HFFc6 (cell line): ENCODE measurements at regions not wholly inside any gene's neighbourhood (a gene's known extent, or its start where the extent isn't known, plus 50 kb on each side); places are given as distances from the start of the nearest gene placed in this dataset.

Experiments
- DNase-seq: peaks from one replicate; pipeline ENCODE4 v3.0.0-alpha.2; 2018
- H3K27ac Mint-ChIP-seq: 2 replicates; pipeline ENCODE4 v1.8.0; 2020; ENCODE audit warnings: mild to moderate bottlenecking, mixed read lengths
- H3K27me3 Mint-ChIP-seq: 2 replicates; pipeline ENCODE4 v1.8.0; 2021; ENCODE audit warnings: mild to moderate bottlenecking, moderate library complexity, mixed read lengths; ENCODE audit not compliant: insufficient read depth
- H3K36me3 Mint-ChIP-seq: 2 replicates; pipeline ENCODE4 v1.8.0; 2021; ENCODE audit warnings: low read depth, mixed read lengths
- H3K4me1 Mint-ChIP-seq: 2 replicates; pipeline ENCODE4 v1.8.0; 2020; ENCODE audit warnings: low read depth, mixed read lengths
- H3K4me3 Mint-ChIP-seq: 2 replicates; pipeline ENCODE4 v1.8.0; 2020; ENCODE audit warnings: mild to moderate bottlenecking, moderate library complexity, mixed read lengths
- H3K9me3 Mint-ChIP-seq: 2 replicates; pipeline ENCODE4 v1.8.0; 2020; ENCODE audit warnings: mild to moderate bottlenecking, mixed read lengths
- CTCF ChIP-seq: fragments of 200-600 bp; sonication (generic); IDR thresholded peaks from 2 replicates; pipeline ENCODE4 v1.5.0; 2021; ENCODE audit warnings: antibody characterized with exemption, mild to moderate bottlenecking

DNA sequence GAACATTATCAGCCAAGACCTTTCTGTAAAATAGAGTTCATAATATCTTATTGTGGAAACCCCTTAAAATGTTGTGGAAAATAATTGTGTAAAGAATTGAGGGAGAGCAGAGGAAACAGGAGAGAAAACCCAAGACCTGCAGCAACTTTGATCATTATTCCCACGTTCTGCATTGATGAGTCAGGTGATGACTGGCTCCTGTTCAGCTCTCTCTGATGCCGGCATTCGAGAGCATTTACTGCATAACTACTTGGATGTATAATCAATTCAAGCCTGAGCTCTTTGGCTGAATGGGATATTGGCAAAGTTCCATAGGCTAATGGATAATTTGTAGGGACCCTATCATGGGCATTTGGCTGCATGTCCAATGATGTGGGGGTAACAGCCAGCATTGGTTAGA lies 176.3 kb upstream of the ARID2 start:
- TF ChIP-seq CTCF: no peak
- Mint-ChIP-seq H3K36me3 (no peaks in the 10 kb centered on the region), H3K27me3 (peaks cover 3% of the 10 kb centered on the region), H3K27ac (no peak overlapping the region), H3K4me3 (no peak overlapping the region), H3K9me3 (no peaks in the 10 kb centered on the region), H3K4me1 (no peaks in the 10 kb centered on the region)
- DNase-seq: no peak

- Mint-ChIP-seq H3K36me3 (no peaks in the 10 kb centered on the region), H3K4me3 (no peak overlapping the region), H3K4me1 (no peaks in the 10 kb centered on the region), H3K9me3 (no peaks in the 10 kb centered on the region), H3K27ac (no peak overlapping the region), H3K27me3 (peaks cover 3% of the 10 kb centered on the region)
- no peak for DNase-seq
- no peak for TF ChIP-seq CTCF
These were observed 172.5 kb upstream of the ARID2 start for GRCh38 chr12:45557016-45557415.

- no peaks in the 10 kb centered on the region for H3K4me1 Mint-ChIP-seq
- H3K27ac Mint-ChIP-seq: no peak overlapping the region
- no peaks in the 10 kb centered on the region for H3K36me3 Mint-ChIP-seq
- no peak for DNase-seq
- no peak overlapping the region for H3K4me3 Mint-ChIP-seq
- peaks cover 2% of the 10 kb centered on the region for H3K27me3 Mint-ChIP-seq
- no peaks in the 10 kb centered on the region for H3K9me3 Mint-ChIP-seq
- TF ChIP-seq CTCF: no peak
These were observed 171.2 kb upstream of the ARID2 start for GRCh38 chr12:45558353-45558752.

DNA sequence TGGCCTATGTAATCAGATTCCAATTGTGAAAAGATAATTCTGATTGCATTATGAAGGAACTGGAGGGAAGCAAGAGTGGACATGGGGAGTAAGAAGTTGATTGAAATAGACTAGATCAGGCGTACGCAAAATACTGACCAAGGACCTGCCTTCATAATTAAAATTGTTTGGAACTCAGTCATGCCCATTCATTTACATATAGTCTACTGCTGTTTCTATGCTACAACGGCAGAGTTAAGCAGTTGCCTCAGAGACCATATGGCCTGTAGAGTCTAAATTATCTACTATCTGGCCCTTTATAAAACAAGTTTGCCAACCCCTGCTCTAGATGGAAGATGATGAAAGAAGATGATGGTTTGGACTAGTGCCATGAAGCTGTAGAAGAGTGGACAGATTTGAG lies 170.0 kb upstream of the ARID2 start:
- Mint-ChIP-seq H3K27me3 (peaks cover 1% of the 10 kb centered on the region), H3K9me3 (no peaks in the 10 kb centered on the region), H3K36me3 (no peaks in the 10 kb centered on the region), H3K4me3 (no peak overlapping the region), H3K27ac (no peak overlapping the region), H3K4me1 (no peaks in the 10 kb centered on the region)
- DNase-seq: no peak
- TF ChIP-seq CTCF: no peak

DNA sequence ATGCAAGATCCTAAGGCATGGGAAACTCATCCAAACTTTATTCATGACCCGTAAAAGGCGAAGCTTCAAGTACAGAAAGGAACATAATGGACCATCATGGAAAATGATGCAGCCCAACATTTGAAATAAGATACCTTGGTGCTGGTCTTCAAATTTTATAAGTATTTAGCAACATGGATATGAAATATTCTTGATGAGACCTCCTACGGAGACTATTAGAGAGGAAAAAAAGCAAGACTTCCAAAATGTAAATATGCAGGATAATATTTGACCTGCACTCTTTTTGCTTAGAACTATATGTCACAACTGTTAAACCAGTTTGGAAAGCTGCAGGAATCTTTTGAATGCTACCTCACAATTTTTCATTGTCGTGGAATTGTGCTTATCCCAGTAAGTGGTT lies 168.8 kb upstream of the ARID2 start:
- Mint-ChIP-seq H3K9me3 (no peaks in the 10 kb centered on the region), H3K27ac (no peak overlapping the region), H3K4me3 (no peak overlapping the region), H3K36me3 (no peaks in the 10 kb centered on the region), H3K27me3 (no peaks in the 10 kb centered on the region; the same call in 1 of the 2 replicates), H3K4me1 (no peaks in the 10 kb centered on the region)
- no peak for TF ChIP-seq CTCF
- DNase-seq: no peak

DNA sequence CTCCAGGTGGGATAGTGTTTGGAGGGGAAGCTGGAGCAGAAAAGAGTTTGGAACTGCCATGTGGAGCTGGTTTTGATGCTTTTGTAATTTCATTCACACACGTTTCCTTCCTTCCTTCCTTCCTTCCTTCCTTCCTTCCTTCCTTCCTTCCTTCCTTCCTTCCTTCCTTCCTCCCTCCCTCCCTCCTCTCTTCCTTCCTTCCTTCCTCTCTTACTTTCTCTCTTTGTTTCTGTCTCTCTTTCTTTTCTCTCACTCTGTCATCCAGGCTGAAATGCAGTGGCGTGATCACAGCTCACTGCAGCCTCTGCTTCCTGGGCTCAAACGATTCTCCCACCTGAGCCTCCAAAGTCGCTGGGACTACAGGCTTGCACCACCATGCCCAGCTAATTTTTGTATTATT lies 168.0 kb upstream of the ARID2 start:
- no peaks in the 10 kb centered on the region for H3K9me3 Mint-ChIP-seq
- H3K36me3 Mint-ChIP-seq: no peaks in the 10 kb centered on the region
- H3K4me3 Mint-ChIP-seq: no peak overlapping the region

More for the DNA sequence above, 168.0 kb upstream of the ARID2 start:
- DNase-seq: no peak
- Mint-ChIP-seq H3K27me3 (no peaks in the 10 kb centered on the region; the same call in 1 of the 2 replicates), H3K4me1 (no peaks in the 10 kb centered on the region), H3K27ac (no peak overlapping the region)
- no peak for TF ChIP-seq CTCF
